ENCODE measurements at regions not wholly inside any gene's neighbourhood (a gene's known extent, or its start where the extent isn't known, plus 50 kb on each side); places are given as distances from the start of the nearest gene placed in this dataset.

DNA sequence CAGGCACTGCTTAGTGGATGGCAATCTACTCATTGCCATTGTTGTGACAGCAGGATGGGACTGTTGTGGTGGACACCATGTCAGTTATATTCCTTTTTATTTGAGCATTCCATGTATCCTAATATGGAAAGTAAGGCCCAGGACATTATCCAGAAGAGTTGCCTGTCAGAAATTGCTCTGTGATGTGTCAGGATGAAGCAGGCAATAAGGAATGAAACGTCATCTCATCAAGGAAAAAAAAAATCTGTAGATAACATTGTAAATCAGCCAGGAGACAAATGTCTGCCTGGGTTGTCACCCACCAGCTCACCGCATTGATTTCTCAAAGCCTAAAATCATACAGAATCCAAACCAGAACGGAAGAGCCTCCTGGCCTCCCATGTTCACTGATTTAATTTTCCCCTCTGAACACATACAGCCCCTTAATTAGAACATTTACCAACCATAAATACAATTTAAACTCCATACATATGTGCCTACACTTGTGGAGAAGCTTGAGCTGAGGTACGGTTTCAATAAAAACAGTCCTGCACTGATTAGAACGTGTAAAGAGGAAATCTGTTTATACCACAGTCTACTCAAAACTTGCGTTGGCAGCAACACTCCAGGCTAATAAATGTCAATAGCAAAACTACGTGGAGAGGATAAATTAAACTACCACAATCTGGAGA lies 73.9 kb downstream of the FOXD1 start:
- DNase-seq: no peak

DNA sequence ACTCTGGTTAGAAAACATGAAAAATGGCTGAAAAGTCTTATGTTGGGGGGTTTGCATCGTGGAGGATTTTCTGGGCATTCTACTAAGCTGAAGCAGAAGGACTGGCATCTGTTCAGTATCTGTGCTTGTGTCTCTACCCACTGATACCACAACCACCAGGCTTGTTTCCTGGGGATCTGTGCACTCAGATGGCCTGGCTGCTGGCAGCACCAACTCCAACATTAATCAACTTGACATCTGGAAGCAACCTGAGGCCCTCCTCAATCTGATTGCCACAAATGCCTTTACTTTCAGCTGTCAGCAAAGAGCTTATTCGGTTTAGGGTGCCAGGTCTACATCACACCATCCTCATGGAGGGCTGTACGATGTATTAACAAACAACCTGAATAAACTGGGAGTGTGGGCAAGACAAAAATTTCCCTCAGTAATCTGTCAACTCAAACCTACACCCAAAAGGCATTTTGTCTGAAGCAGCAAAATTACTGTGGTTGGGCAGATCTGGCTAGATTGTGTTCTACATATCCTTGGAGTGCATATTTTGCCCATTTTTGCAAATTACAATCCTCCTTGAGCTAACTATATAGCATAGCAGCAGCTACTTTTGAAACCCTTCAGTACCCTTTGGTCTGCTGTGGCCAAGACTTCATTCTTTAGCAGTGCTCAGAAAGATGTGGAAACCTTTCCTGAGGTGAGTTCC lies 74.6 kb downstream of the FOXD1 start:
- DNase-seq: no peak

DNA sequence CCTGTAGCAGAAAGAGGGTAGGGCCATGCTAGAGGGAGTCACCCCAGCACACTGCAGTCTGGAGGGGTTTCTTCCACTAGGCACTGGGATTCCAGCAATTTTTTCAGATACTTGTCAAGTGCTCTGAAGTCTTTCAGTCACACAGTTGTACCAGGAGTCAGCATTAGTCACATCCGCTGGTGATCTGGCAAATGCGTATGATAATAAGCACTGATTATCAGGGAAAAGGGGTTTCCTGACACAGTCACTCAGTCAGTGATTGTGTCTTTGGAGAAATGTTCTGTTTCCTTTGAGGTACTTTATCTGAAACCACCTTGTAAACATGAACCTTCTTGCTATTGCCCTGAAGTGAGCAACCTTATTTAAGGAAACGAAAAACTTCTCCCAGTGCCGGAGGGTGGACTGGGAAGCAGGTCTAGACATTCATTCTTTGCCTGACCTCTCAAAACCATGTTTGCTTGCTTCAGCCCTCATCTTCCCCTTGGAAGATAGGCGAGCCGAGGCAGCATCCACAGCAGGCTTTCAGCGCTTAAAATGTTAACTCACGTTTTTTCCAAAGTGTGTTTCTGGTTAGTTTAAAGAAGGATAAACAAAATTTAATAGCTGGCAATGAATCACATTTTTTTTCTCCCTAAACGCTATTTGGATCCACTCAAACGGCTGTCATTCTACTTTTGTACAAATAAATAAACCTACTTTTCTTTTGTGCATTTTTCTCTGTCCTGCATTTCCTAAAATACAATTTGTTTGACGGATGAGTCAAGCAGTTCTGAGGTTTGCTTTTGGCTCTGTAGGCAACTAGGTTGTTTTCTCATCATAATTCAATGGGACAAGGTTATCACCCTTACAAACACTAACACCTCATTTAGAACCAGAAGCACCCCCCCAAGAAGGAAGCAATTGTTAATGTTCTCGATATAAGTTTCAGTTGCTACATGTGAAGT lies 77.7 kb downstream of the FOXD1 start:
- peak; percentile 72 for DNase-seq

DNA sequence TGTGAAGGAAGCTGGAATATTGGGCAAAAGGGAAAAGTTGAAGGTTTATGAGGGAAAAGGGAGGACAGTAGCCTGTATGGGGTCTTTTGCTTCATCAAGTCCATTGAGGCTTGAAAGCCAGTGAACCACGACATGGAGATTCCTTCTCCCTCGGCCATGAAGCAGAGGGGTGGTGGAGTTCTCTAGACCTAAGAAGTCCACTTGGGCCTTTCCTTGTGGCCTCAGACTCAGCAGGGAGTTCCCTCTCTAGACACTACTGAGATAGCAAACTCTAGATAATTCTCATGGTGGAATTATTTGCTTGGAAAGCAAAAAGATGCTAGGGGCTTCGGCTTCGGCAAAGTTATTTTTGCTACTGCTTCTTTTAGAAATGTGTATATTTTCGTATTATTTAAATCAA lies 78.5 kb downstream of the FOXD1 start:
- no peak for DNase-seq

DNA sequence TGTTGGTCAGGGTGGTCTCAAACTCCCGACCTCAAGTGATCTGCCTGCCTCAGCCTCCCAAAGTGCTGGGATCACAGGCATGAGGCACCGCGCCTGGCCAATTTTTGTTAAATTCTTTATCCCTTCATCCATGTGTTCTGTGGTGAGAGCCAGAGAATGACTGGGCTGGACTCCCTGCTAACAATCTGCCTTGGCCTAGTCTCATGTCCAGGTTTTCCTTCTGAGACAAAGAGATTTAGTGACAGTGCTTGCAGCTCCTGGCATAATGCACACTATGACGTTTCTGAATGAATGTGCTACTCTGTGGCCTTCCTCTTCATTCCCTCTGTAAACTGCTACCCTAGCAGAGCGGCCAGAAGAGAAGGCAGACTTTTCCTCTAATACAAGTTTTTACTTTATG lies 79.3 kb downstream of the FOXD1 start:
- peak; percentile 52 for DNase-seq

DNA sequence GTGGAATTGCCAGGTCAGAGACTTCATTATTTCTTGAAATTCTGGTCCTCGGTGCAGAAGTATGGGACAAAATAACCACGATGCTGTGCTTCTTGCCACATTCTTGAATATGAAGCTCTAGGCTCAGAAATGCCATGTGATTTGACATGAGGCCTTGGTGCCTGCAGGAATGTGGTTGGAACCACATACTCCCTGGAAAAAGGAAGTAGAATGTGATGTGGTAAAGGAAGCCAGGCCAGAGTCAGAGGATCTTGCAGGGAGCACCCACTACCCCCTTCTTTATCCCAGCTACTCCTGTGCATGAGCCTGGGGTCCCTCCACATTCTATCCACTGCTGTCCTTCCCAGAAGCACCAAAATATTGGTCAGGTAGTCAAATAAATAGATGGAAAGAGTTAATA lies 80.9 kb downstream of the FOXD1 start:
- no peak for DNase-seq

DNA sequence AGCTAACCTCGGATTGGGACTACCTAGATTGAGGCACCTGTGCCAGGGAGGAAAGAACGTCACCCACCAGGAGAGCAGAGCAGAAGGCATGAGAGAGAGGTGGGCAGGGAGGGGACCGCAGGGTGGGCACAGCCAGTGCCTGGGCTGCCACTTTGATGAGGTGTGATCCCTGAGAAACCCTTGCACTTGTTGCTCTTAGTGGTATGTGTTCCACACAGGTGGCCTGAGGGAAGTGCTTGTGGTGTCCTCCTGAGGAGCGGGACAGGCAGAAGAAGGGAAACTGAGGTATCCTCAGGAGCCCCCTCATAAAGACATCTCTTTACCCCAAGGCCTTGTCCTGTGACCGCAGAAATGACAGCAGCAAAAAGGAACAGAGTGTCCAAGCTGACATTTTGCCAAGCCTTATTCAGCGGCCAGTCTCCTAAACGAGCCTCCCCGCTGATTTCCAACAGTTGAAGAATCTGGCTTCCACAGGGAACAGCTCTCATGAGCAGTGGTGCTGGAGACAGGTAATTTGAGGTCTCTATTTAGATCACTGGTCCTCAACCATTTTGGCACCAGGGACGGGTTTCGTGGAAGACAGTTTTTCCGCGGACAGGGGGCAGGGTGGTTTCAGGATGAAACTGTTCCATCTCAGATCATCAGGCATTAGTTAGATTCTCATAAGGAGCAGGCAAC lies 82.4 kb downstream of the FOXD1 start:
- DNase-seq: no peak

DNA sequence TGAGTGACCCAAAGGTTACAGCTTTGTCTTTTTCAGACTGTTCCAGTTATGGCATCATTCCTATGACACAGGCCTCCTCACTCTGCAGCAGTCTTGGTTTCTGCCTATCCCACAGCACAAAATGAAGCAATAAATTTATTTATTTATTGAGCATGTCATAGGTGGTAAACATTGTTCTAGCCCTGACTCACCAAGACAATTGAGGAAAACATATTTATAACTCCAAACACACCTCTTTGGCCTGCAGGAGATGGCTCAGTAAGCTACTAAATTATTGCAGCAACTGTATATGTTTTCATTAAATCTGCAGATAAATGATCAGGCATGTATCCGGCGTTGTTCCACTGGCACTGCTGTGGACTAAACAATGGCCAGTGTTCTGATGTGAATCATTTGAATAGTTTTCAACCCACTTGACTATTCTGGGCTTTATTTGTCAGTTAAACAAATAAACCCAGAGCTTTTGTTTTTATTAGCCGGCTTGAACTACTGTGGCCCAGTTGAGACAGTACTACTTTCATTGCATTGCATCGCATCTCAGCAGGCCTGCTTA lies 83.2 kb downstream of the FOXD1 start:
- DNase-seq: no peak

DNA sequence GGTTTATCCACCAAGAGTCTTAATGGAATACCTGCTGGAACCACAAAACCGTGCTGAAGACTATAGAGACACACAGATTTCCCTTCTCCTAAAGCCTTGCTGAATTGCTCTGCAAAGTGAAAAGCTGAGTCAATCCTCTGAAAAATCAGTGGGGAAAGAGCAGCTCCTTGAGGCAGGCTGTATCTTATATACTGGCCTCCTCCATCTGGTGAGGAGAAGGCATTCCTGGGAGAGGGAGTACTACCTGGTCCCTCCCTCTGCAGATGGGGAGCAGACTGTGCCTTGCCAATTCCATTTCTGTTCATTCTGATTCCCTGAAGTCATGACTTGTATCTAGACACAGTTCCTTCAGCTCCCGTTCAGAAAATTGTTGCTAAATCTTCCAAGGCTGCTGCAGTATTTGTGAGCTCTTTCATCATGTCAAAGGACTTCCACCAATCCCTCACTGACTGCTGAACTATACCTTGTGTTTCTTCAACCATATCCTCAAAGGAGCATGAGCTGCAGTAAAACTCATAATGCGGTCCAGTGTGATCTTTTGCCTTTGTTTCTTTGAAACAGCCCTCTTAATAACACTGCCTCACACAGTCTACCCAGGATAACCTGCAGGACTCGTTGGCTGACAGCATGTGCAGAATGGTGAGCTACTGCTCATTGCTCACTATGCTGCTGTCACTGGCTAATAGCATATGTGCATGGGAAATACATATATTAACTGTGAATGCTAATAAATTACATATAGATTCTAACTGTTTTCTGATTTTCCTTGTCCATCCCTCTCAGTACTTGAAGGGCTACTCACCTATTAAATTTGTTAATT lies 84.5 kb downstream of the FOXD1 start:
- peak; percentile 71 for DNase-seq

DNA sequence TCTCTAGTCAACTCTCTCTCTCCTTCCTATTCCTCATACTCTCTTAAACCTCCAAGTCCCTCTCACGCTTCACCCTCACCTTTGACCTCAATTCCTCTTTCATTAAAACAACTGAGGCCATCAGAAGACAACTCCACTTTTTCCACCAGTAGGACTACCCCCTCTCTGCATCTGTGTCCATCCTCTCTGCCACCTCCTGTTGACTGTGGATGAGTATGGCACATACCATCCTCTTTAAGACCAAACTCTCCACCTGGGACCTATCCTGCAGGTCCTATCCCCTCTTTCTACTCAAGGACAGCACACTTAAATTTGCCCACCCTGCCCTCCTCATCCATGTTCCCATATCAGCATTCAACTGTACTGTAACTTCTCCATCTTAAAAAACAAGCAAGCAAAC lies 89.2 kb downstream of the FOXD1 start:
- DNase-seq: no peak

DNA sequence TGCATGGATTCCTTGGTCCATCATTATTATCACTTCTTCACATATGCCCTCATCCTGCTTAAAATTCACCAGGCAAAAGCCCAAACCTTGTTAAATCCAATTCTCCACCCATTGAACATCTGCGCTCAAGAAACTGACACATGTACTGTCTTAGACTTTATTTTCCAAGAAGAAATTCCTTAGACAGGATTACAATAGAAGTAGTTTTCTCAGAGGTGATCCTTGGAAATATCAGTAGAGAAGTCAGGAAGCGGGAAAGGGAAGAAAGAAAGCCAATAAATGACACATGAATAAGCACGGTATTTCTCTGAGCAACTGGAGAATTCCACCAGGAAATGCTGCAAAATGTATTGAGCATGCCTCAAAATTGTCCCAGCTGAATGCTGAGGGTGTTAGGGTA lies 90.2 kb downstream of the FOXD1 start:
- DNase-seq: no peak

DNA sequence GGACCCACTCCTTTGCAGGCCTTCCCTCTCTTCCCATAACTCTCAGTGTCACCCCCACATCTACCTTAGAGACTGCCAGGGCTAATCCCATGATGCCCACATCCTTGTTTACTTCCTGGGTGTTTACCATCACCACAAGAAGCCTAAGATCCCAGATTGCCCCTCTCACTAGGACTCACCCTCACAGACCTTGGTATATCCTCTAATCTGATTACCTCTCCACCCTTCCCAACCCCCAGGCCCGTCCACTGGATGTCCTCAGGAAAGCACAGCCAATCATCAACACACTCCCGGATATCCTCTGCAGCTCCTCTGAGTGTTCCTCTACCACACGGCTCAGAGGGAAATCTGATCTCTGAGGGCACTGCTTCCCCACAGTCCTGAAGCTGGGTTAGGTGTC lies 91.0 kb downstream of the FOXD1 start:
- no peak for DNase-seq

DNA sequence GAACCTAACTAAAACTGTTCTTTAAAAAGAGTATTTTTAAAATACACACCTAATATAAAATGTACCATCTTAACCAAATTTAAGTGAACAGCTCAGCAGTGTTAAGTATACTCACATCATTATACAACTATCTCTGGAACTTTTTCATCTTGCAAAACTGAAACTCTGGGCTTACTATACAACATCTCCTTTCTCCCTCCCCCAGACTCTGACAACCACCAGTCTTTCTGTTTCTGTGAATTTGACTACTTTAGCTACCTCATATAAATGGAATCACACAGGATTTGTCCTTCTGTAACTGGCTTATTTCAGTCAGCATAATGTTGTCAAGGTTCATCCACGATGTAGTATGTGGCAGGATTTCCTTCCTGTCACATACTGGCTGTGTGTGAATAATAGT lies 93.5 kb downstream of the FOXD1 start:
- DNase-seq: no peak

DNA sequence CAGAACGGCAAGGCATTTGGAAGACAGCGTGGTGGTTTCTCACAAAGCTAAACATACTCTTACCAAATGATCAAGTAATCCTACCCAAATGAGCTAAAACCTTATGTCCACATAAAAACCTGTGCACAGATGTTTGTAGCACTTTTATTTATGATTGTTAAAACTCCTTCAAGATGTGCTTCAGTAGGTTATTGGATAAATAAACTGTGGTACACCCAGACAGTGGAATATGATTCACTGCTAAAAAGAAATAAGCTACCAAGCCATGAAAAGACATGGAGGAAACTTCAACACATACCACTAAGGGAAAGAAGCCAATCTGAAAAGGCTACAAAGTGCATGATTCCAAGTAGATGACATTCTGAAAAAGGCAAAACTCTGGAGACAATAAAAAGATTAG lies 94.2 kb downstream of the FOXD1 start:
- DNase-seq: peak; percentile 48

DNA sequence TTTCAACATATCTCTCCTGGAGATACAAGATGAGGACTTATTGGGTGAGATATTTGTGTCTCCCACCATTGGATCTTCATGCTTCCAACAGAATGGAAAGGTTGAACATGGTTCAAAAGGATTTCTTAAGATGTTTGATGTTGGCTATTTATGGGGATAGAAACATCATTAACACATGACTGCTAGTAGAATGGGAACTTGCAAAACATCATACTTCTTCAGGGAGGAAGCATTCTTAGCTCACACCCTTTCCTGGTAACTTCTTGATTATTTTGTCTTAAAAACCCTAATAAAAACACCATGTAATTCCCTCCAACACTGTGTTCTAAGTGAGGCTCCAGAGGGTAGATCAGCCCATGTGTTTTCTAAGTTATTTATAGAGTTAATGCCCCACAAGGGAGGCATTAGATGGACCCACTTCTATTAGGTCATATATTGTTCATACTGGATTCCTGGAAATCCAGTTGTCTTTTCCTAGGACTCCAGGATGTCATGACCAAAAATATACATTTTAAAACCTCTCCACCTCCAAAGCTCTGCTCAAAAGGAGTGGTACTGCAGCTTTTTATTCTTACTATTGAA lies 95.8 kb downstream of the FOXD1 start:
- DNase-seq: no peak

DNA sequence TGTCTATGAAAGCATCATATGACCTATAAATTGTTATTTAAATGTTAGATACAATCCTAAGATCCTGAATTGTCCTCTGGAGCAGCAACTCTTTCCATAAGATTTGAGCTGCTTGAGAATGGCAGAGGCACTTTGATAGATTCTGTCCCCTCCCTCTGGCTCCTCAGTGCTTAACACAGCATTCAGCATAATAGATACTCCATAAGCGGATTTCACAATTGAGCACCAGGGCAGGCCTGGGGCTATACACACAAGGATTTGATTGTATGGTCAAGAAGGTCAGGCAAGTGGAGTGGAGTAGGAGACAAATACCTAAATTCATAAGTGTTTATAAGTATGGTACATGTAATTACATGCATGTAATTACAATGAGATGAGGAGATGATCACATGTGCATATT lies 96.3 kb downstream of the FOXD1 start:
- DNase-seq: no peak

DNA sequence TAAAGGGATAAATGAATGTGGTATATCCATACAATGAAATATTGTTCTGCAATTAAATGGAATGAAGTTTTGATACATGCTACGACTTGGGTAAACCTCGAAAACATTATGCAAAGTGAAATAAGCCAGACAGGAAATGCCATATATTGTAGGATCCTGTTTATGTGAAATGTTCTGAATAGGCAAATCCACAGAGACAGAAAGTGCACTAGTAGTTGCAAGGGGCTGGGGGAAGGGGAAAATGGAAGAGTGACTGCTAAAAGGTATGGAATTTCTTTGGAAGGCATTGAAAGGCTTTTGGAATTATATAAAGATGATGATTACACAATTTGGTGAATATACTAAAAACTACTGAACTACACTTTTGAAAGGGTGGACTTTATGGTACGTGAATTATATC lies 97.0 kb downstream of the FOXD1 start:
- no peak for DNase-seq

DNA sequence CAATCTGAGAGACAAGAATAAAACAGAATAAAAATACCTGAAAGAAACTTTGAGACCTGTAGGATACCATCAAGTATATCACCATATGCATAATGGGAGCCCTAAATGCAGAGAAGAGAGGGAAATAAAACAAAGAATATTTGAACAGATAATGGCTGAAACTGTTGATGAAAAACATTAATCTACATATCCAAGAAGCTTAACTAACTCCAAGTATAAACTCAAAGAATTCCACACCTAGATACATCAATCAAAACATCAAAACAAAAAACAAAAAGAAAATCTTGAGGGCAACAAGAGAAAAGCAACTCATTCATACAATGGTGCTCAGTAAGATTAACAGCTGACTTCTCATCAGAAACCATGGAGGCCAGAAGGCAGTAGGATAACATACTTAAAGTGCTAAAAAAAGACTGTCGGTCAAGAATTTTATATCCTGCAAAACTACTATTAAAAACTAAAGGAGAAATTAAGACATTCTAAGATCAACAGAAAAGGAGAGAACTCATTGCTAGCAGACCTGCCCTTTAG lies 101.6 kb downstream of the FOXD1 start:
- DNase-seq: no peak

DNA sequence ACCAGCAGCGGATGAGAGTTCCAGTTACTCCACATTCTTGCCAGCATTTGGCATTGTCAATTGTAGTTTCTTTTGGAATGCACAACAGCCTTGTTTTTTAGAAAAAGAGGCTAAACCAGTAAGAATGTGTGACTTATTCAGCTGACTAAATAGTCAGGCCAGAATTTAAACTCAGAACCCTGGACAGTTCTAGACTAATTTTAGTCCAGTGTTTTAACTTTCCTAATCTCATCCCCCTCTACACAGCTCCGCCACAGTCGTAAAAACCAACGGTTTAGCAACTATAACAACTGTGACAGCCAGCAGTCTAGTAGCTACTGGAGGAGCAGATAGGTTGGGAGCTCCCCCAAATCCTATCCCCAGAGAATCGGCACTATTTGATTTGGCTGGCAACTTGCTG lies 103.7 kb downstream of the FOXD1 start:
- no peak for DNase-seq

DNA sequence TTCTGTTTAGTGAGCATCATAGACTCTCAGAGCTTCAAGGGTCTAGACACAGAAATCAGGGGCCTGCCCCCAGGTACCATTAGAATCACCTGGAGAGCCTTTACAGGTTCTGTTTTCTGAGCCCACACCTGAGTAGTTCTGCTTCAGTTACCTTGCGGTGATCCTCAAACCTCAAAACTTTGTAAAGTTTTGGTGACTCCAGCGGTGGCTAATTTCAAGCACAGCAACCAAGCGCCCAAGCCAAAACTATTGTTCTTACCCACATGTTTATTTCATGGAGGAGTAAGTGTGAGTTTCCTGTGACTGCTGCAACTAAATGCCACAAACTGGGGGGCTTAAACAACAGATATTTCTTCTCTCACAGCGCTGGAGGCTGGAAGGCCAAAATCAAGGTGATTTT lies 108.9 kb downstream of the FOXD1 start:
- DNase-seq: no peak
